ENCODE measurements at regions not wholly inside any gene's neighbourhood (a gene's known extent, or its start where the extent isn't known, plus 50 kb on each side); places are given as distances from the start of the nearest gene placed in this dataset.
A peak's percentile ranks its signal among the peaks of the same experiment; 100 is the strongest.

GRCh38 chr18:43866696-43867095, 589.4 kb upstream of the SYT4 start:
- DNase-seq: no peak
- Histone ChIP-seq H3K9ac (ENCODE audit: insufficient read depth in 1 of 2, low read length in 2 of 2) (no peak overlapping the region), H3K36me3 (ENCODE audit: control insufficient read depth in 4 of 4, insufficient read depth in 4 of 4, low read length in 4 of 4) (no peaks in the 10 kb centered on the region), H3K9me3 (ENCODE audit: control insufficient read depth in 4 of 4, insufficient read depth in 3 of 4, low read length in 3 of 4) (no peaks in the 10 kb centered on the region), H3K4me1 (ENCODE audit: control insufficient read depth in 5 of 5, insufficient read depth in 5 of 5, low read length in 5 of 5) (peaks cover 0 to 21% (median 8%) of the 10 kb centered on the region in 5 donors), H3K27ac (ENCODE audit: low read depth in 1 of 2, low read length in 1 of 2) (no peak overlapping the region), H3K4me3 (no peak overlapping the region), H3K27me3 (ENCODE audit: control insufficient read depth in 3 of 3, insufficient read depth in 3 of 3, low read length in 2 of 3) (no peaks in the 10 kb centered on the region)
- TF ChIP-seq, protein P1, sequence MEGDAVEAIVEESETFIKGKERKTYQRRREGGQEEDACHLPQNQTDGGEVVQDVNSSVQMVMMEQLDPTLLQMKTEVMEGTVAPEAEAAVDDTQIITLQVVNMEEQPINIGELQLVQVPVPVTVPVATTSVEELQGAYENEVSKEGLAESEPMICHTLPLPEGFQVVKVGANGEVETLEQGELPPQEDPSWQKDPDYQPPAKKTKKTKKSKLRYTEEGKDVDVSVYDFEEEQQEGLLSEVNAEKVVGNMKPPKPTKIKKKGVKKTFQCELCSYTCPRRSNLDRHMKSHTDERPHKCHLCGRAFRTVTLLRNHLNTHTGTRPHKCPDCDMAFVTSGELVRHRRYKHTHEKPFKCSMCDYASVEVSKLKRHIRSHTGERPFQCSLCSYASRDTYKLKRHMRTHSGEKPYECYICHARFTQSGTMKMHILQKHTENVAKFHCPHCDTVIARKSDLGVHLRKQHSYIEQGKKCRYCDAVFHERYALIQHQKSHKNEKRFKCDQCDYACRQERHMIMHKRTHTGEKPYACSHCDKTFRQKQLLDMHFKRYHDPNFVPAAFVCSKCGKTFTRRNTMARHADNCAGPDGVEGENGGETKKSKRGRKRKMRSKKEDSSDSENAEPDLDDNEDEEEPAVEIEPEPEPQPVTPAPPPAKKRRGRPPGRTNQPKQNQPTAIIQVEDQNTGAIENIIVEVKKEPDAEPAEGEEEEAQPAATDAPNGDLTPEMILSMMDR (IDR thresholded peaks at IDR 0.05; ENCODE audit: control extremely low read depth, extremely low read depth): no peak
- ATAC-seq (ENCODE audit: insufficient read depth, low FRiP score): no peak

DNA sequence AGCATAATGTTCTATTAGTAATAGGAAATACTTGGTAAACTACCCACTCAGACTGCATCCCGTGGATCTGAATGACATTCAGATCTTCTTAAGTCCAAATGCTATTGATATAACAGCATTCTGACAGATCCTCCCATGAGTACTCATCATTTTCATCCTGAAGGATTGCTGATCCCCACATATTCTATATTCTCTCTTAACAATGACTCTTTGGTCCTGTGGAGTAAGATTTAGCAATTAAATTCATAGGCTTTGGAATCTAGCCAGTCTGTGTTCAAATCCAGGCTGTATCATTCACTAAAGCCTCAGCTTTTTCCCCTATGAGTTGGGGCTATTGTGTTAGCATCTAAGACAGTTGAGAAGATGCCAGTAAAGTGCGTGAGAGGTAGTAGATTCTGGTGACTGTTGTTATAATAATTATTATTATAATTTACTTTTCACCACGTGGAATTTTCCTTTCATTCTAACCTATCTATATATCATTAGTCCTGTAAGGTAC, 591.3 kb upstream of the SYT4 start:
- Histone ChIP-seq H3K27me3 (ENCODE audit: control insufficient read depth in 3 of 3, insufficient read depth in 3 of 3, low read length in 2 of 3) (no peaks in the 10 kb centered on the region), H3K27ac (ENCODE audit: low read depth in 1 of 2, low read length in 1 of 2) (no peak overlapping the region), H3K9me3 (ENCODE audit: control insufficient read depth in 4 of 4, insufficient read depth in 3 of 4, low read length in 3 of 4) (no peaks in the 10 kb centered on the region), H3K36me3 (ENCODE audit: control insufficient read depth in 4 of 4, insufficient read depth in 4 of 4, low read length in 4 of 4) (no peaks in the 10 kb centered on the region), H3K4me1 (ENCODE audit: control insufficient read depth in 5 of 5, insufficient read depth in 5 of 5, low read length in 5 of 5) (peaks cover 0 to 21% (median 6%) of the 10 kb centered on the region in 5 donors), H3K9ac (ENCODE audit: insufficient read depth in 1 of 2, low read length in 2 of 2) (no peak overlapping the region), H3K4me3 (no peak overlapping the region)
- TF ChIP-seq, protein P1 (IDR thresholded peaks at IDR 0.05; ENCODE audit: control extremely low read depth, extremely low read depth): no peak
- WGBS, 2 donors: 61 to 70% methylated on average over 3 of the region's 3 CpGs
- ATAC-seq (ENCODE audit: insufficient read depth, low FRiP score) (no peak), DNase-seq (no peak)

- Histone ChIP-seq H3K9ac (ENCODE audit: insufficient read depth in 1 of 2, low read length in 2 of 2) (no peak overlapping the region), H3K9me3 (ENCODE audit: control insufficient read depth in 4 of 4, insufficient read depth in 3 of 4, low read length in 3 of 4) (no peaks in the 10 kb centered on the region), H3K4me1 (ENCODE audit: control insufficient read depth in 5 of 5, insufficient read depth in 5 of 5, low read length in 5 of 5) (peaks cover 0 to 21% (median 6%) of the 10 kb centered on the region in 5 donors), H3K27ac (ENCODE audit: low read depth in 1 of 2, low read length in 1 of 2) (no peak overlapping the region), H3K36me3 (ENCODE audit: control insufficient read depth in 4 of 4, insufficient read depth in 4 of 4, low read length in 4 of 4) (no peaks in the 10 kb centered on the region), H3K4me3 (no peak overlapping the region), H3K27me3 (ENCODE audit: control insufficient read depth in 3 of 3, insufficient read depth in 3 of 3, low read length in 2 of 3) (no peaks in the 10 kb centered on the region)
- TF ChIP-seq, protein P1 (IDR thresholded peaks at IDR 0.05; ENCODE audit: control extremely low read depth, extremely low read depth): no peak
- DNase-seq (peak; percentile 36 to 79 (median 74)), ATAC-seq (ENCODE audit: insufficient read depth, low FRiP score) (no peak)
- WGBS, 2 donors: 45 to 71% methylated on average over 1 of the region's 1 CpG
Measured at GRCh38 chr18:43869451-43870008, 592.2 kb upstream of the SYT4 start.

DNA sequence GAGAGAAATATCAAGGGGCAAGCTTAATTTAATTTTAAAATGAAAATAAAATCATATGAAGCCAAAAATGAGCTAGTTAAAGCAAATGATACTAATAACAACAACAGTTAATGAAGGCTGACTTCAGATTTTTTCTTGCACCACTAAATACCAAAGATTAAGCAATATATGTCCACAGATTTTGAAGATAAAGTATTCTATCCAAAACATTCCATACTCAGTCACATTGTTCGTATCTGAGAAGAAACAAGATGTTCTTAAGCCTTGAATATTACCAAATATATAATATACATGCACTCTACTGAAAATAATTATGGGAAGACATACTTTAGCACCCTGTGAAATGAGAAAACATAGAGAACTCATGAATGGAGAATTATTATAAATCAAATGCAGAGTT, 593.3 kb upstream of the SYT4 start:
- H3K9ac ChIP-seq (ENCODE audit: insufficient read depth in 1 of 2, low read length in 2 of 2): no peak overlapping the region
- H3K27me3 ChIP-seq (ENCODE audit: control insufficient read depth in 3 of 3, insufficient read depth in 3 of 3, low read length in 2 of 3): no peaks in the 10 kb centered on the region
- H3K36me3 ChIP-seq (ENCODE audit: control insufficient read depth in 4 of 4, insufficient read depth in 4 of 4, low read length in 4 of 4): no peaks in the 10 kb centered on the region
- H3K27ac ChIP-seq (ENCODE audit: low read depth in 1 of 2, low read length in 1 of 2): no peak overlapping the region
- no peak overlapping the region for H3K4me3 ChIP-seq
- no peaks in the 10 kb centered on the region for H3K9me3 ChIP-seq (ENCODE audit: control insufficient read depth in 4 of 4, insufficient read depth in 3 of 4, low read length in 3 of 4)
- DNase-seq (no peak), ATAC-seq (ENCODE audit: insufficient read depth, low FRiP score) (no peak)
- H3K4me1 ChIP-seq (ENCODE audit: control insufficient read depth in 5 of 5, insufficient read depth in 5 of 5, low read length in 5 of 5): peaks cover 0 to 23% (median 6%) of the 10 kb centered on the region in 5 donors
- 65 to 81% methylated on average over 1 of the region's 1 CpG for WGBS, 2 donors
- TF ChIP-seq, protein P1 (IDR thresholded peaks at IDR 0.05; ENCODE audit: control extremely low read depth, extremely low read depth): no peak

Measured in lung (tissue), 11 donors.